SIG-M5 treated with dmso at 0.1 percent for 504 hours (cell line): ENCODE measurements at regions not wholly inside any gene's neighbourhood (a gene's known extent, or its start where the extent isn't known, plus 50 kb on each side); places are given as distances from the start of the nearest gene placed in this dataset.

Experiments
- DNase-seq: peaks from one replicate; lab custom pipeline; 2025; ENCODE audit not compliant: unreplicated experiment; lab: John Stamatoyannopoulos, UW

- DNase-seq: no peak
Observed at GRCh38 chr7:115709664-115710063, 320.9 kb downstream of the TFEC start.

- DNase-seq: no peak
Observed at GRCh38 chr7:115708013-115708341, 322.6 kb downstream of the TFEC start.

- DNase-seq: peak; percentile 5
Observed at GRCh38 chr7:115707258-115708012, 323.1 kb downstream of the TFEC start.

- no peak for DNase-seq
Observed at GRCh38 chr7:115704884-115705283, 325.7 kb downstream of the TFEC start.

- DNase-seq: no peak
Observed at GRCh38 chr7:115701141-115701540, 329.4 kb downstream of the TFEC start.

GRCh38 chr7:115694424-115694823 lies 336.1 kb downstream of the TFEC start:
- DNase-seq: no peak

- no peak for DNase-seq
Observed at GRCh38 chr7:115693779-115694178, 336.8 kb downstream of the TFEC start.

- no peak for DNase-seq
Observed at GRCh38 chr7:115689941-115690340, 340.6 kb downstream of the TFEC start.

GRCh38 chr7:115683093-115683492 lies 347.5 kb downstream of the TFEC start:
- DNase-seq: no peak

GRCh38 chr7:115682507-115682906 lies 348.1 kb downstream of the TFEC start:
- no peak for DNase-seq

- no peak for DNase-seq
Observed at GRCh38 chr7:115680921-115681320, 349.6 kb downstream of the TFEC start.

- peak; percentile 46 for DNase-seq
Observed at GRCh38 chr7:115679976-115680375, 350.6 kb downstream of the TFEC start.

GRCh38 chr7:115679423-115679822 lies 351.1 kb downstream of the TFEC start:
- DNase-seq: no peak

- no peak for DNase-seq
Observed at GRCh38 chr7:115678086-115678982, 352.2 kb downstream of the TFEC start.

GRCh38 chr7:115676707-115677106 lies 353.9 kb downstream of the TFEC start:
- DNase-seq: no peak

GRCh38 chr7:115676080-115676479 lies 354.5 kb downstream of the TFEC start:
- DNase-seq: no peak

- DNase-seq: no peak
Observed at GRCh38 chr7:115674467-115675024, 356.0 kb downstream of the TFEC start.

GRCh38 chr7:115672024-115672423 lies 358.5 kb downstream of the TFEC start:
- no peak for DNase-seq

- no peak for DNase-seq
Observed at GRCh38 chr7:115662676-115663075, 367.9 kb downstream of the TFEC start.

GRCh38 chr7:115662120-115662519 lies 368.4 kb downstream of the TFEC start:
- no peak for DNase-seq

GRCh38 chr7:115658223-115658622 lies 372.3 kb downstream of the TFEC start:
- DNase-seq: no peak
